ENCODE measurements at regions not wholly inside any gene's neighbourhood (a gene's known extent, or its start where the extent isn't known, plus 50 kb on each side); places are given as distances from the start of the nearest gene placed in this dataset.

DNA sequence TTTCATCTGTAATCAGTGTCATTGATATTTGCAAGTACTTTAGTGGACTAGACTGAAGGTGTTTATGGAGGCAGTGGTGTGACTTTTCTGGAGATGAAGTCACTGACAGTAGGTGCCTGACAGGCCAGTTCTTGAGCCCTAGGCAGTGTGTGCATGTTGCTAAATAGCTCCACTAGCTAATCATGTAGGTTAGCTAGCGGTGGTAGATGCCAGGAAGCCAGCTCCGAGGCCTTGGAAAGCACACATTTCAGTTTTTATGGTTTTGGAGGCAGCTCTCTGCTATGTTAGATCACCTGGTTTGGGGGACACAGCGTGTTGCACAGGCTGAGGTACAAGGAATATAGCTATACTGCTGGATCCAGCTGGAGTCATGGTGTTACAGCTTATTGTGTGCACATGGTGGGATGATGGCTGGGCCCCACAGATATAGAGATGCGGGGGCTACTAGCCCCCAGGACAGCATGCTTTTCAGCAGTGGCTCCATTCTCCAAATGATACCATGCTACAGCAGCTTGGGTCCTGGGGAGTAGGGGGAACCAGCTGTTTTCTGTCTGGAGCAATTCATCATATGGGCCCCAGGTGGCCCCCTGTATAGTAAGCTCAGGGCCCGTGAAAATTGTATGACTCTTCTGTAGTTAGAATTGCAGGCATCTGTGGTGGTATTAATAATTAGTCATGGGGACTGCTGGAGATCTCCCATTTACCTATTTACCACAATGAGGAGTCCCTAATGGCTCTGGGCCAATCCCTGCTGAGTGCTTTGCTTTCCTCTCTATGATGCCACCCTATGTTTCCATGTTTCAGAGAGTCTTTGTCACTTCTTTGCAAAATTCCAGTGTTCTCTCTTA is 367.2 kb upstream of the LMO3 start:
- H3K36me3 ChIP-seq (ENCODE audit: control insufficient read depth, insufficient read depth, low read length) = no peaks in the 10 kb centered on the region
- no peaks in the 10 kb centered on the region for H3K4me1 ChIP-seq (ENCODE audit: control insufficient read depth, insufficient read depth, low read length)
- H3K4me3 ChIP-seq (ENCODE audit: low read length) = no peak overlapping the region
- H3K27me3 ChIP-seq (ENCODE audit: control insufficient read depth, insufficient read depth, low read length) = no peaks in the 10 kb centered on the region
- H3K27ac ChIP-seq (ENCODE audit: low read depth, low read length) = no peak overlapping the region
- H3K9ac ChIP-seq (ENCODE audit: low read length) = no peak overlapping the region

DNA sequence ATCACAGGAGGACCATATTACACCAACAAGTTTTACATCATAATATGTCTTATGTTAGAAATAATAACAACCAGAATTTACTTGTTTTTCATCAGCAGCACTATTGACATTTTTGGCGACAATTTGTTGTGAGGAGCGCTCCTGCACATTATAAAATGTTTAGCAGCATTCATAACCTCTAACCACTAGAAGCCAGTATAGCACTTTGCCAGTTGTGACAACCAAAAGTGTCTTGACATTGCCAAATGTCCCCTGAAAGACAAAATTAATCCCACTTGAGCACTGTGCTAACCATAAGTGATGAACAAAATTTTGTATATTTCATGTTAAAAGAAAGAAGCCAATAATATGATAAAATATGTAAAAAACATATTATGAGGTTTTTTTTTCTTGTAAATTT is 356.9 kb upstream of the LMO3 start:
- Histone ChIP-seq H3K4me1 (ENCODE audit: control insufficient read depth, insufficient read depth, low read length) (no peaks in the 10 kb centered on the region), H3K27me3 (ENCODE audit: control insufficient read depth, insufficient read depth, low read length) (no peaks in the 10 kb centered on the region), H3K4me3 (ENCODE audit: low read length) (no peak overlapping the region), H3K36me3 (ENCODE audit: control insufficient read depth, insufficient read depth, low read length) (no peaks in the 10 kb centered on the region), H3K27ac (ENCODE audit: low read depth, low read length) (no peak overlapping the region), H3K9ac (ENCODE audit: low read length) (no peak overlapping the region)

DNA sequence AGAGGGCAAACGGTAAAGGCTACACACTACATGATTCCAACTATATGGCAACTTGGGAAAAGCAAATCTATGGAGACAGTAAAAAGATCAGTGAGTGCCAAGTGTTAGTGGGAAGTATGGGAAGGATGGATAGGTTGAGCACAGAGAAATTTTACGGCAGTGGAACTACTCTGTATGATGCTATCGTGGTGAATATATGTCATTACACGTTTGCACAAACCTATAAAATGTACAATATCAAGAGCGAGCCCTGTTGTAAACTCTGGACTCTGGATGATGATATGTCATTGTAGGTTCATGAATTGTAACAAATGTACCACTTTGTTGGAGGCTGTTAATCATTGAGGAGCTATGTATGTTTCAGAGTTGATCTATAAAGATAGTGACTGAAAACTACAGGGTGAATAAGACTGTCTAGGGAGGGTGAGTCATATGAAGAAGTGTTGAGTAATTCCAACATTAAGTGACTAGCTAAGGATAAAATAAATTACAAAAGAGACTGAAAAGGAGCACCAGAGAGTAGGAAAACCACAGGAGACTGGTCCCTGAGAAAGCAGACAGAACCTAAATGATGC is 349.2 kb upstream of the LMO3 start:
- H3K27me3 ChIP-seq (ENCODE audit: control insufficient read depth, insufficient read depth, low read length) = no peaks in the 10 kb centered on the region
- no peaks in the 10 kb centered on the region for H3K36me3 ChIP-seq (ENCODE audit: control insufficient read depth, insufficient read depth, low read length)
- H3K27ac ChIP-seq (ENCODE audit: low read depth, low read length) = no peak overlapping the region
- H3K4me3 ChIP-seq (ENCODE audit: low read length) = no peak overlapping the region
- no peaks in the 10 kb centered on the region for H3K4me1 ChIP-seq (ENCODE audit: control insufficient read depth, insufficient read depth, low read length)
- no peak overlapping the region for H3K9ac ChIP-seq (ENCODE audit: low read length)

DNA sequence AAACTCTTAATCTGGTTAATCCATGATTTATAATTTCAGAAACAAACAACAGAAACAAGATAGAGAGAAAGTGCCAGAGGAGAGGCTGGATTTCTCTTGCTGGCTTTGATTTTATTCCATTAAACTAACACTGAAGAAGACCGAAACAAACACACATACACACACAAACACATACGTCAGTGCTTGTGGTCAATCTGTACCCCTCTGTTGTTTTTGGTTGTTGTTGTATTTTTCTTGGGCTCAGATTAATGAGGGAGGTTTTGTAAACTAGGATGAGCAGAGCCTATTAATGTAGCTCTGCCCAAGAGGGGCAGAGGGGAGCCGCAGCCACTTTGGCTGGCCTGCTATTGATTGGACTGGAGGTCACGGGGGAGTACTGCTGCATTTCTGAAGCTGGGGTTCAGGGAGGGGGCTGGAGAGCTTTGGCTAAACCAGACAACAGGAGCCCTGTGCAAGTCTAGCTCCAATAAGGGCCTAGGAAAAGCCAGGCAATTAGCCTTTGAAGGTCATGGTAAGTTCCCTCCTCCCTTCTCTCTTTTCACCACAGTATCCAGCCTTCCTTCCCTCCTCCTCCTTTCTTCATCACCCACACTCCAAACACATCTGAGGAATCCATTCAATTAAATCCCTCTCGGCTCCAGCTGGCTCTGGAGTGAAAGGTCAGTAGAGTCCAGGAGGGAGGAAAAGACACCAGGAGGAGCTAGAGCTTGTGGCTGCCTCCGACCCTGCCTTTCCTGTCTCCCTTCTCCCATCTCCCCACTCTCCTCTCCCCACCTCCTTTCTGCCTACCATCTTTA is 344.1 kb upstream of the LMO3 start:
- Histone ChIP-seq H3K4me1 (ENCODE audit: control insufficient read depth, insufficient read depth, low read length) (no peaks in the 10 kb centered on the region), H3K36me3 (ENCODE audit: control insufficient read depth, insufficient read depth, low read length) (no peaks in the 10 kb centered on the region), H3K4me3 (ENCODE audit: low read length) (no peak overlapping the region), H3K27me3 (ENCODE audit: control insufficient read depth, insufficient read depth, low read length) (no peaks in the 10 kb centered on the region), H3K9ac (ENCODE audit: low read length) (no peak overlapping the region), H3K27ac (ENCODE audit: low read depth, low read length) (no peak overlapping the region)

DNA sequence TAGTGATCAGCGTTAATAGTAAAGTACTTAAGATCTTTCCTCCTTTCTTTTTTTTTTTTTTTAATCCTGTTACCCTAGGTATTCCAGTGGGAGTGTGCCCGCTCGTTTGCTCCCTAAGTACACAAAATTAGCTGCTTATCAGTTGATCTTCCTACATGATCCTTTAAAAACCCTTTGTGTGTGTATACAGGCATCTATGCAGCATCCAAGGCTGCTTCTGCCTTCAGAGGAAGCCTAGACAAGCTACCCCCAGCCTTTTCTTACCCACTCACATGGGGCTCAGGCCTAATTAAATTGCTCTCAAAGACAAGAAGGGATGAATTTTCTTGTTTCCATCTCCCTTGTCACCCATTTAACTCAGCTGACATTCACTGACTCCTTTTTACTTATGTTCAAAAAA is 343.4 kb upstream of the LMO3 start:
- Histone ChIP-seq H3K4me3 (ENCODE audit: low read length) (no peak overlapping the region), H3K27ac (ENCODE audit: low read depth, low read length) (no peak overlapping the region), H3K9ac (ENCODE audit: low read length) (no peak overlapping the region), H3K36me3 (ENCODE audit: control insufficient read depth, insufficient read depth, low read length) (no peaks in the 10 kb centered on the region), H3K27me3 (ENCODE audit: control insufficient read depth, insufficient read depth, low read length) (no peaks in the 10 kb centered on the region), H3K4me1 (ENCODE audit: control insufficient read depth, insufficient read depth, low read length) (no peaks in the 10 kb centered on the region)

DNA sequence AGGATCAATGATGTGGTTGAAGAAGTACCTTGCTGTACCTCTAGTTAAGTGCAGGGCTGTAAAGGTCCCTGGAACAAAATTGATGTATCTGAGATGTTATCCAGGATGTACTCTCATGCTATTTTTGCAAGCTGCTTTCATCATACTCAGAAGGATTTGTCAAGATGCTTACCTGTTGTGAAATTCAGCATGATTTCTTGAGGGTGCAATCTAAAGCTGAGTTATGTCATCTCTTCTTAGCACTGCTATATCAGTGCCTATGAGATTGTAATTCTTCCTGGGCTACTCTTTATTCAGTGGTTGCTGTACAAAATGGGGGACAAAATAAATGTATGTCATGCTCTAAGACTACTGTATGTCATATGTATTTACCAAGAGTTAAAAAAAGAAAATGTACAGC is 340.7 kb upstream of the LMO3 start:
- Histone ChIP-seq H3K4me1 (ENCODE audit: control insufficient read depth, insufficient read depth, low read length) (no peaks in the 10 kb centered on the region), H3K27me3 (ENCODE audit: control insufficient read depth, insufficient read depth, low read length) (no peaks in the 10 kb centered on the region), H3K4me3 (ENCODE audit: low read length) (no peak overlapping the region), H3K9ac (ENCODE audit: low read length) (no peak overlapping the region), H3K36me3 (ENCODE audit: control insufficient read depth, insufficient read depth, low read length) (no peaks in the 10 kb centered on the region), H3K27ac (ENCODE audit: low read depth, low read length) (no peak overlapping the region)

DNA sequence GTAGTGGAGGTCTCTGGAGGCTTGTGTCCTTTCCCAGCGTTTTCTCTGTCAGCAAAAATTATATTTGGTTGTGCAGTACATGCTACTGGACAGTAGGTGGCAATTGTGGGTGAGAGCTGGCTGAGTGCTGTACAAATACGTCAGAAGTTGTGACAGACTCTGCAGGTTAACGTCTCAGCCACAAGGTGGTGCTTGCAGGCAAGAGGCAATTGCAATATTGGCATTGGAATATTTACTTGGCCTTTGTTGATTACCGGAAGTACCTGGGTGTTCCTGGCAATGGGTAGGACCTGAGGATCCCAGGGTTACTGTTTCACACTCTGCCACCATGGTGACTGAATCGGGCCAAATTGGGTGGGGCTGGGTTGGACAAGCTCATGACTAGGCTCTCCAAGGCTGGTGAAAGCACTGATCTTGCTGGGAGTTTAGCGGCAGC is 333.9 kb upstream of the LMO3 start:
- no peak overlapping the region for H3K4me3 ChIP-seq (ENCODE audit: low read length)
- no peaks in the 10 kb centered on the region for H3K4me1 ChIP-seq (ENCODE audit: control insufficient read depth, insufficient read depth, low read length)
- no peak overlapping the region for H3K27ac ChIP-seq (ENCODE audit: low read depth, low read length)
- H3K27me3 ChIP-seq (ENCODE audit: control insufficient read depth, insufficient read depth, low read length) = no peaks in the 10 kb centered on the region
- no peaks in the 10 kb centered on the region for H3K36me3 ChIP-seq (ENCODE audit: control insufficient read depth, insufficient read depth, low read length)
- H3K9ac ChIP-seq (ENCODE audit: low read length) = no peak overlapping the region

DNA sequence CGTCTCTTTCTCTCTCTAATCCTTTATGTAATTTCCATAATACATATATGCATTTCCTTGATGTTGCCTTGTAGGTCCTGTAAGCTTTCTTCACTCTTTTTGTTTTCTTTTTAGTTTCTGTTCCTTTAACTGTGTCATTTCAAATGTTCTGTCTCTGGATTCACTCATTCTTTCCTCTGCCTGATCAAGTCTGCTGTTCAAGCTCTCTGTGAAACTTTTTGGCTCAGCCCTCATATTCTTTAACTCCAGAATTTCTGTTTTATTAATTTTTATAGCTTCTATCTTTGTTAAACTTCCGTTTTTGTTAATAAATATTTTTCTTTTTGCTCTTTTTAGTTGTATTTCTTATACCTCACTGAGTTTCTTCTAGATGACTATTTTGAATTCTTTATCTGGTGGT is 321.3 kb upstream of the LMO3 start:
- H3K27me3 ChIP-seq (ENCODE audit: control insufficient read depth, insufficient read depth, low read length) = no peaks in the 10 kb centered on the region
- no peak overlapping the region for H3K4me3 ChIP-seq (ENCODE audit: low read length)
- H3K9ac ChIP-seq (ENCODE audit: low read length) = no peak overlapping the region
- no peak overlapping the region for H3K27ac ChIP-seq (ENCODE audit: low read depth, low read length)
- H3K4me1 ChIP-seq (ENCODE audit: control insufficient read depth, insufficient read depth, low read length) = no peaks in the 10 kb centered on the region
- H3K36me3 ChIP-seq (ENCODE audit: control insufficient read depth, insufficient read depth, low read length) = no peaks in the 10 kb centered on the region

DNA sequence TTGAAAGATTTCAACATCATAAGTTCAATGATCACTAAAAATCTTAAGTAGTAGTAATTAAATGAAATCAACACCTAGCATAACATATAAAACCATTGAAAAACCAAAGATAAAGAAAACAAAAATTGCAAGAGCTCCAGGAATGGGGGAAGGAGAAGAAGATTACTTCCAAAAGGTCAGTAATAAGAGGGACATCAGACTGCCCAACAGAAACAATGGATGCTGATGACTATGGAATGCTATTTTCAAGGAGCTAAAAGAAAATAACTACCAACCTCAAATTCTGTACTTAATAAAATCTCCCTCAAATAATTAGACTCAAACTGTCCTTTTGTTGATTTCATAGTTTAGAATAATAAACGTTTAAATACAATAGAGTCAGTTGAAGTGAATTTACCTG is 314.5 kb upstream of the LMO3 start:
- H3K27ac ChIP-seq (ENCODE audit: low read depth, low read length) = no peak overlapping the region
- no peak overlapping the region for H3K9ac ChIP-seq (ENCODE audit: low read length)
- H3K4me3 ChIP-seq (ENCODE audit: low read length) = no peak overlapping the region
- no peaks in the 10 kb centered on the region for H3K36me3 ChIP-seq (ENCODE audit: control insufficient read depth, insufficient read depth, low read length)
- H3K27me3 ChIP-seq (ENCODE audit: control insufficient read depth, insufficient read depth, low read length) = no peaks in the 10 kb centered on the region
- H3K4me1 ChIP-seq (ENCODE audit: control insufficient read depth, insufficient read depth, low read length) = no peaks in the 10 kb centered on the region

DNA sequence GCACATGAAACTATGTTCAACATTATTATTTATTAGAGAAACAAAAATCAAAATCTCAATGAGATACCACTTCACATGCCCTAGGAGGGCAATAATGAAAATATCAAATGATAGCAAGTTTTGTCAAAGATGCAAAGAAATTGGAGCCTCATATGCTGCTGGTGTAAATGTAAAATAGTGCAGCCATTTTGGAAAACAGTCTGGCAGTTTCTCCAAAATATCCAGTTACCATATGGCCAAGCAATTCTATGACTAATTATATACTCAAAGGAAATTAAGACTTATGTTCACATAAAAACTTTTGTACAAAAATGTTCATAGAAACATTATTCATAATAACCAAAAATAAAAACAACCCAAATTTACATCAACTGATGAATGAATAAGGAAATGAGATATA is 313.6 kb upstream of the LMO3 start:
- Histone ChIP-seq H3K27me3 (ENCODE audit: control insufficient read depth, insufficient read depth, low read length) (no peaks in the 10 kb centered on the region), H3K9ac (ENCODE audit: low read length) (no peak overlapping the region), H3K4me1 (ENCODE audit: control insufficient read depth, insufficient read depth, low read length) (no peaks in the 10 kb centered on the region), H3K27ac (ENCODE audit: low read depth, low read length) (no peak overlapping the region), H3K4me3 (ENCODE audit: low read length) (no peak overlapping the region), H3K36me3 (ENCODE audit: control insufficient read depth, insufficient read depth, low read length) (no peaks in the 10 kb centered on the region)

DNA sequence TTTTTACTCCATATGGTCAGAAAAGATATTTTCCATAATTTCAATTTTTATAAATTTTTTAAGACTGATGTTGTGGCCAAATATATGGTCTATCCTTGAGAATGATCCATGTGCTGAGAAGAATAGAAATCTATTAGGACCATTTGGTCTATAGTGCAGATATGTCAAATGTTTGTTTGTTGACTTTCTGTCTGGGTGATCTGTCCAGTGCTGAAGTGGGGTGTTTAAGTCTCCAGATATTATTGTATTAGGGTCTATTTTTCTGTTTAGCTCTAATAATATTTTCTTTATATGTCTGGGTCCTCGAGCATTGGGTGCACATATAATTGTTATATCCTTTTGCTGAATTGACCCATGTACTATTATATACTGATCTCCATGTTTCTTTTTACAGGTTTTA is 308.9 kb upstream of the LMO3 start:
- H3K27me3 ChIP-seq (ENCODE audit: control insufficient read depth, insufficient read depth, low read length) = no peaks in the 10 kb centered on the region
- no peak overlapping the region for H3K27ac ChIP-seq (ENCODE audit: low read depth, low read length)
- no peak overlapping the region for H3K4me3 ChIP-seq (ENCODE audit: low read length)
- H3K4me1 ChIP-seq (ENCODE audit: control insufficient read depth, insufficient read depth, low read length) = no peaks in the 10 kb centered on the region
- no peaks in the 10 kb centered on the region for H3K36me3 ChIP-seq (ENCODE audit: control insufficient read depth, insufficient read depth, low read length)
- H3K9ac ChIP-seq (ENCODE audit: low read length) = no peak overlapping the region

DNA sequence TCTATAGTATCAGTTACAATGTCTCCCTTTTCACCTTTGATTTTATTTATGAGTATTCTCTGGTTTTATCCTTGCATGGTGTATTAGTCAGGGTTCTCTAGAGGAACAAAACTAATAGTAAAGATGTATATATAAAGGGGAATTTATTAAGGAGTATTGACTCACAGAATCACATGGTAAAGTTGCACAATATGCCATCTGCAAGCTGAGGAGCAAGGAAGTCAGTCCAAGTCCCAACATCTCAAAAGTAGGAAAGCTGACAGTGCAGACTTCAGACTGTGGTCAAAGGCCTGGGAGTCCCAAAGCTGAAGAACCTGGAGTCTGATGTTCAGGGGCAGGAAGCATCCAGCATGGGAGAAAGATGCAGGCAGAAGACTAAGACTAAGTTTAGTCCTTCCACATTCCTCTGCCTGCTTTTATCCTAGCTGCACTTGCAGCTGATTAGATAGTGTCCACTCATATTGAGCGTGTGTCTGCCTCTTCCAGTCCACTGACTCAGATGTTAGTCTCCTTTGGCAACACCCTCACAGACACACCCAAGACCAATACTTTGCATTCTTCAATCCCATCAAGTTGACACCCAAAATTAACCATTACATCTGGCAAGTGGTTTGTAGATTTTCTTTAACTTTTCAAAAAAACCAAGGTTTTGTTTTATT is 308.0 kb upstream of the LMO3 start:
- no peaks in the 10 kb centered on the region for H3K4me1 ChIP-seq (ENCODE audit: control insufficient read depth, insufficient read depth, low read length)
- H3K9ac ChIP-seq (ENCODE audit: low read length) = no peak overlapping the region

More for the DNA sequence above, 308.0 kb upstream of the LMO3 start:
- Histone ChIP-seq H3K4me3 (ENCODE audit: low read length) (no peak overlapping the region), H3K27me3 (ENCODE audit: control insufficient read depth, insufficient read depth, low read length) (no peaks in the 10 kb centered on the region), H3K27ac (ENCODE audit: low read depth, low read length) (no peak overlapping the region), H3K36me3 (ENCODE audit: control insufficient read depth, insufficient read depth, low read length) (no peaks in the 10 kb centered on the region)

All from rectal smooth muscle tissue (tissue), 1 donor.